HepG2 (cell line): ENCODE measurements at regions not wholly inside any gene's neighbourhood (a gene's known extent, or its start where the extent isn't known, plus 50 kb on each side); places are given as distances from the start of the nearest gene placed in this dataset.
A peak's percentile ranks its signal among the peaks of the same experiment; 100 is the strongest.

Source experiments
- ATAC-seq: fragments of 200-7000 bp; cut with Tn5 transposase; 3 replicates; pipeline ENCODE4 v1.9.1; 2020; ENCODE audit warnings: mild to moderate bottlenecking, moderate library complexity
- BruUV-seq: library from RNA; stranded (reverse); fragments of 400-500 nt; replicated peaks from 2 replicates; lab custom pipeline; 2021; lab: Mats Ljungman, UMichigan
- CTCF ChIA-PET: fragments of 300-600 bp; formaldehyde crosslinking; extraction: SDS; loops from one replicate; lab custom pipeline; 2021; ENCODE audit warnings: low total read pairs, inconsistent platforms, low intra/inter-chr PET ratio; lab: Yijun Ruan, JAX
- POLR2A ChIA-PET: fragments of 350-600 bp; sonication (Branson Sonifier 250); formaldehyde crosslinking; loops from one replicate; lab custom pipeline; 2020; ENCODE audit warnings: antibody characterized with exemption, inconsistent platforms; lab: Yijun Ruan, JAX
- DNase-seq: peaks from one replicate; pipeline ENCODE4 v3.0.0-alpha.2; 2015; ENCODE audit warnings: low spot score
- FAIRE-seq: peaks from 3 replicates; lab custom pipeline; 2011; peaks lifted over from hg19 to GRCh38; lab: Jason Lieb, UNC
- H2AFZ ChIP-seq: one replicate; pipeline ENCODE4 v1.6.1; 2011; ENCODE audit warnings: low read length, inconsistent platforms
- H3K27ac ChIP-seq: fragments of 300-600 bp; 3 replicates; pipeline ENCODE4 v1.8.0; 2011; ENCODE audit warnings: mixed run types, mild to moderate bottlenecking, mixed read lengths, low read length, inconsistent platforms; ENCODE audit not compliant: insufficient read depth; ENCODE audit errors: extremely low read length
- H3K27me3 ChIP-seq, 2 experiments: fragments of 200-600 bp in 1 of 2; 2 replicates in 1 of 2; 3 replicates in 1 of 2; pipeline versions ENCODE4 v1.6.0 to v1.8.0; 2011; ENCODE audit warnings: low read length in 2 of 2, mild to moderate bottlenecking in 2 of 2, moderate library complexity in 2 of 2, inconsistent platforms in 1 of 2; ENCODE audit not compliant: insufficient read depth in 2 of 2, control insufficient read depth in 1 of 2
- H3K36me3 ChIP-seq, 2 experiments: fragments of 200-600 bp in 1 of 2; replicated peaks in 1 of 2; 2 replicates in 1 of 2; 3 replicates in 1 of 2; pipeline versions ENCODE4 v1.5.1 to v1.8.0; 2011; ENCODE audit warnings: low read length in 2 of 2, inconsistent platforms in 1 of 2; ENCODE audit not compliant: insufficient read depth in 2 of 2, control insufficient read depth in 1 of 2
- H3K4me1 ChIP-seq: 2 replicates; pipeline ENCODE4 v1.5.1; 2012; ENCODE audit warnings: low read length, inconsistent platforms; ENCODE audit not compliant: insufficient read depth
- H3K4me2 ChIP-seq: 2 replicates; pipeline ENCODE4 v1.6.0; 2011; ENCODE audit warnings: low read depth, low read length, inconsistent platforms
- H3K4me3 ChIP-seq, 3 experiments: fragments of 200-600 bp in 1 of 3; sonication (generic), shearing (Covaris generic) in 1 of 3; replicated peaks in 1 of 3; 2 replicates each; pipeline ENCODE4 v1.5.1; 2011 to 2016; ENCODE audit warnings: low read length in 3 of 3, inconsistent platforms in 2 of 3, low read depth in 2 of 3, mild to moderate bottlenecking in 2 of 3, control low read depth in 1 of 3, mixed read lengths in 1 of 3; ENCODE audit not compliant: insufficient read depth in 1 of 3
- H3K79me2 ChIP-seq: one replicate; pipeline ENCODE4 v1.6.1; 2011; ENCODE audit warnings: low read length, inconsistent platforms; ENCODE audit not compliant: insufficient read depth
- H3K9ac ChIP-seq: 2 replicates; pipeline ENCODE4 v1.6.0; 2011; ENCODE audit warnings: mild to moderate bottlenecking, low read depth, low read length, inconsistent platforms; ENCODE audit not compliant: insufficient read depth
- H3K9me3 ChIP-seq: 2 replicates; pipeline ENCODE4 v1.5.1; 2012; ENCODE audit warnings: mild to moderate bottlenecking, low read length
- H4K20me1 ChIP-seq: 2 replicates; pipeline ENCODE4 v1.6.0; 2011; ENCODE audit warnings: inconsistent platforms, mild to moderate bottlenecking, low read length, moderate library complexity; ENCODE audit not compliant: insufficient read depth
- CEBPB ChIP-seq: IDR thresholded peaks from 2 replicates; pipeline ENCODE4 v1.6.1; 2011; ENCODE audit warnings: low read depth, low read length, improper control_type of control experiment, borderline replicate concordance
- CEBPG ChIP-seq: IDR thresholded peaks from 2 replicates; pipeline ENCODE4 v1.6.1; 2016
- GABPA ChIP-seq, 2 experiments: IDR thresholded peaks; 2 replicates each; pipeline ENCODE4 v1.6.1; 2011 to 2016; ENCODE audit warnings: low read depth in 2 of 2, low read length in 1 of 2, missing biosample characterization in 1 of 2, missing genetic modification characterization in 1 of 2
- GABPB1 ChIP-seq: IDR thresholded peaks from 2 replicates; pipeline ENCODE4 v1.6.1; 2016; ENCODE audit warnings: mild to moderate bottlenecking, missing genetic modification reagents, moderate library complexity, missing compliant biosample characterization
- HOXA3 ChIP-seq: sonication (generic); formaldehyde crosslinking; IDR thresholded peaks from 2 replicates; pipeline ENCODE4 v1.5.0; 2020; ENCODE audit warnings: missing genetic modification reagents
- KDM3A ChIP-seq: IDR thresholded peaks from 2 replicates; pipeline ENCODE4 v1.6.1; 2018; ENCODE audit warnings: low read depth, missing compliant biosample characterization
- KLF11 ChIP-seq: IDR thresholded peaks from 2 replicates; pipeline ENCODE4 v1.6.1; 2016; ENCODE audit warnings: missing compliant biosample characterization
- MAFF ChIP-seq: IDR thresholded peaks from 2 replicates; pipeline ENCODE4 v1.6.1; 2011; ENCODE audit warnings: low read depth, low read length, improper control_type of control experiment
- MAFK ChIP-seq, 2 experiments: IDR thresholded peaks in 1 of 2; conservative IDR thresholded peaks in 1 of 2; 2 replicates each; pipeline ENCODE4 v1.6.1; 2011; ENCODE audit warnings: improper control_type of control experiment in 2 of 2, low read length in 2 of 2
- ZNF550 ChIP-seq: sonication (generic); formaldehyde crosslinking; IDR thresholded peaks from 2 replicates; pipeline ENCODE4 v1.4.0; 2020; ENCODE audit warnings: mild to moderate bottlenecking, missing genetic modification reagents, borderline replicate concordance
- WGBS: methylation state at CpG from one replicate; pipeline ENCODE4 v1.1.6; 2017; ENCODE audit warnings: low lambda C conversion rate; 5-methylcytosine and 5-hydroxymethylcytosine counted together
- in situ Hi-C: cut with HindIII; loops from 2 replicates; pipeline ENCODE4 v1.10.0; 2017; ENCODE audit warnings: low pct_unique_long_range_greater_than_20kb; ENCODE audit not compliant: extremely low pct_ligation_motif_present
- intact Hi-C: fragments of 100-400 bp; cut with micrococcal nuclease; formaldehyde crosslinking; loops from one replicate; pipeline ENCODE4 v1.10.0; 2022; ENCODE audit not compliant: unreplicated experiment

DNA sequence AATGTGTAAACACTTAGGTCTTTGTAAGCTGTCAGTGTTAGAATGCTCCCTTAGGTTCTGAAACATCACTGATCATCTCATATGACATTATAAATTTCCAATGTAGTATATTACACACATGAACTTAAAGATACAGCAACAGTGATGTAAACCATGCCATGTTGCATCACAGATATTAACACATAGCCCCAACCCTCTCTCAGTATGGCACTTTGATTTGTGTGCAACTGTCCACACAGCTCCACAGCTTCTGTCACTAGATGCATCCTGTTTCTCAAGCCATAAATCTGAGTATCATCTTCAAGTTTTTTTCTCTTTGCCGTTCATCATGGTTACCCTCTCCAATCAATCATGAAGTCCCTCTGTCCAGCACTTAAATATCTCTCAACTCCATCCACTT is 69.2 kb upstream of the LRP1B start:
- Histone ChIP-seq H4K20me1 (no peaks in the 10 kb centered on the region), H3K4me3 (no peak overlapping the region), H3K9me3 (no peaks in the 10 kb centered on the region), H3K36me3 (no peaks in the 10 kb centered on the region), H3K27me3 (no peaks in the 10 kb centered on the region), H2AFZ (no peak overlapping the region), H3K4me1 (no peaks in the 10 kb centered on the region), H3K9ac (no peak overlapping the region), H3K79me2 (no peaks in the 10 kb centered on the region), H3K4me2 (no peak overlapping the region), H3K27ac (no peak overlapping the region)
- ATAC-seq (no peak), DNase-seq (no peak), FAIRE-seq (no peak)
- intact Hi-C loops = no loop called here
- CTCF ChIA-PET = no interaction called here
- in situ Hi-C loops = no loop called here
- POLR2A ChIA-PET = no interaction called here
- TF ChIP-seq GABPA (IDR thresholded peaks at IDR 0.05; ENCODE audit: low read depth, low read length) = no peak
- no peak for TF ChIP-seq GABPA (CRISPR knock-in tag; IDR thresholded peaks at IDR 0.05; ENCODE audit: low read depth)
- 0 out of 2 replicates have a peak, but pooled peaks have one; percentile 32 for TF ChIP-seq CEBPB
- no TSS peak for BruUV-seq
- 3% methylated on average over 1 of the region's 1 CpG for WGBS

DNA sequence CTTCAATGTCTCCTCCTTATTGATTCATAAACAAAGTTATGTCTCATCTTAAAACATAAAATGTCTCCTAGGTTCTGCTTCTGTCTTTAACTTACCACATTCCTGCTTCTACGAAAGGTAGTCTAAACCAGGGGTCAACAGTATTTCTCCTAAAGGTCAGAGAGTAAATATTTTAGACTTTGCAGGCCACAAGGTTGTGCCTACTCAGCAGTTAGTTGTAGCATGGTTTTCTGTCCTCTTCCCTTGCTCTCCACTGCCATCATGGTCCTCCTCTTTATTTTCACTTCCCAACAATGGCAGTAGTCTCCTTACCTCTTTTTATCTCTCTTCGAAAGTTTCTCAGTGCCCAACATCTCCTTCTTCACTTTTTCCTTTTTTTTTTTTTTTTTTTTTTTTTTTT is 68.3 kb upstream of the LRP1B start:
- intact Hi-C loops = no loop called here
- no peak overlapping the region for H3K4me3 ChIP-seq
- no peaks in the 10 kb centered on the region for H4K20me1 ChIP-seq
- in situ Hi-C loops = no loop called here
- 1% methylated on average over 2 of the region's 2 CpGs for WGBS
- BruUV-seq = no TSS peak
- no peak overlapping the region for H3K4me2 ChIP-seq
- no peaks in the 10 kb centered on the region for H3K4me1 ChIP-seq
- H3K79me2 ChIP-seq = no peaks in the 10 kb centered on the region
- H3K9me3 ChIP-seq = no peaks in the 10 kb centered on the region
- H3K9ac ChIP-seq = no peak overlapping the region
- ATAC-seq = no peak
- no peaks in the 10 kb centered on the region for H3K27me3 ChIP-seq
- ChIA-PET POLR2A (no interaction called here), CTCF (no interaction called here)
- no peak for FAIRE-seq
- H3K27ac ChIP-seq = no peak overlapping the region
- no peaks in the 10 kb centered on the region for H3K36me3 ChIP-seq
- peak; percentile 83 for TF ChIP-seq MAFF
- TF ChIP-seq MAFK (conservative IDR thresholded peaks at IDR 0.05 in 1 of 2, IDR thresholded peaks at IDR 0.05 in 1 of 2; ENCODE audit: low read length in 2 of 2) = peak; percentile 85 to 91
- TF ChIP-seq KDM3A (CRISPR knock-in tag) = no peak
- no peak for TF ChIP-seq CEBPG (CRISPR knock-in tag)
- TF ChIP-seq GABPB1 (CRISPR knock-in tag) = no peak
- TF ChIP-seq ZNF550 (CRISPR knock-in tag) = no peak
- TF ChIP-seq HOXA3 (CRISPR knock-in tag) = no peak
- TF ChIP-seq KLF11 = no peak
- no peak overlapping the region for H2AFZ ChIP-seq
- no peak for DNase-seq
